ENCODE measurements at regions not wholly inside any gene's neighbourhood (a gene's known extent, or its start where the extent isn't known, plus 50 kb on each side); places are given as distances from the start of the nearest gene placed in this dataset.
"Not testable (repeated sequence)": the region's sequence is repeated elsewhere in the genome, so short reads cannot be mapped to it uniquely, and the experiment has no call there.

GRCh38 chr14:36424478-36425102 lies 95.4 kb downstream of the NKX2-1 start:
- in situ Hi-C loops (cut with MboI; ENCODE audit: low sequenced_read_pairs, unreplicated experiment): no loop called here
- no peak for TF ChIP-seq CTCF (IDR thresholded peaks at IDR 0.05; ENCODE audit: borderline replicate concordance, control extremely low read depth, extremely low read depth, insufficient read depth, missing control alignments)
- no peak for DNase-seq (ENCODE audit: low spot score)

GRCh38 chr14:36423430-36423829 lies 96.6 kb downstream of the NKX2-1 start:
- in situ Hi-C loops (cut with MboI; ENCODE audit: low sequenced_read_pairs, unreplicated experiment): no loop called here
- TF ChIP-seq CTCF (IDR thresholded peaks at IDR 0.05; ENCODE audit: borderline replicate concordance, control extremely low read depth, extremely low read depth, insufficient read depth, missing control alignments): no peak
- DNase-seq (ENCODE audit: low spot score): no peak

- no peak for TF ChIP-seq CTCF (IDR thresholded peaks at IDR 0.05; ENCODE audit: borderline replicate concordance, control extremely low read depth, extremely low read depth, insufficient read depth, missing control alignments)
- in situ Hi-C loops (cut with MboI; ENCODE audit: low sequenced_read_pairs, unreplicated experiment): no loop called here
- no peak for DNase-seq (ENCODE audit: low spot score)
Observed at GRCh38 chr14:36420149-36420687, 99.8 kb upstream of the MBIP start.

GRCh38 chr14:36418937-36419336 lies 98.5 kb upstream of the MBIP start:
- in situ Hi-C loops (cut with MboI; ENCODE audit: low sequenced_read_pairs, unreplicated experiment): no loop called here
- DNase-seq (ENCODE audit: low spot score): no peak
- no peak for TF ChIP-seq CTCF (IDR thresholded peaks at IDR 0.05; ENCODE audit: borderline replicate concordance, control extremely low read depth, extremely low read depth, insufficient read depth, missing control alignments)

- DNase-seq (ENCODE audit: low spot score); in situ Hi-C loops (cut with MboI; ENCODE audit: low sequenced_read_pairs, unreplicated experiment): not testable (repeated sequence)
Observed at GRCh38 chr14:36411951-36412350, 91.5 kb upstream of the MBIP start.

- in situ Hi-C loops (cut with MboI; ENCODE audit: low sequenced_read_pairs, unreplicated experiment): no loop called here
- DNase-seq (ENCODE audit: low spot score): no peak
- no peak for TF ChIP-seq CTCF (IDR thresholded peaks at IDR 0.05; ENCODE audit: borderline replicate concordance, control extremely low read depth, extremely low read depth, insufficient read depth, missing control alignments)
Observed at GRCh38 chr14:36408388-36408787, 88.0 kb upstream of the MBIP start.

- in situ Hi-C loops (cut with MboI; ENCODE audit: low sequenced_read_pairs, unreplicated experiment): no loop called here
- no peak for TF ChIP-seq CTCF (IDR thresholded peaks at IDR 0.05; ENCODE audit: borderline replicate concordance, control extremely low read depth, extremely low read depth, insufficient read depth, missing control alignments)
- DNase-seq (ENCODE audit: low spot score): no peak
Observed at GRCh38 chr14:36405589-36406274, 85.3 kb upstream of the MBIP start.

Data from GM13976 (cell line).